HUDEP-2 (cell line): ENCODE measurements at regions not wholly inside any gene's neighbourhood (a gene's known extent, or its start where the extent isn't known, plus 50 kb on each side); places are given as distances from the start of the nearest gene placed in this dataset.

Experiments used
- DNase-seq, 76 experiments: peaks; one replicate each; lab custom pipeline; 2025; ENCODE audit not compliant: unreplicated experiment in 76 of 76; lab: John Stamatoyannopoulos, UW

- DNase-seq = no peak
These were observed 439.3 kb downstream of the USP25 start for GRCh38 chr21:16169102-16169511.

- DNase-seq = no peak
These were observed 440.0 kb downstream of the USP25 start for GRCh38 chr21:16169779-16170178.

DNA sequence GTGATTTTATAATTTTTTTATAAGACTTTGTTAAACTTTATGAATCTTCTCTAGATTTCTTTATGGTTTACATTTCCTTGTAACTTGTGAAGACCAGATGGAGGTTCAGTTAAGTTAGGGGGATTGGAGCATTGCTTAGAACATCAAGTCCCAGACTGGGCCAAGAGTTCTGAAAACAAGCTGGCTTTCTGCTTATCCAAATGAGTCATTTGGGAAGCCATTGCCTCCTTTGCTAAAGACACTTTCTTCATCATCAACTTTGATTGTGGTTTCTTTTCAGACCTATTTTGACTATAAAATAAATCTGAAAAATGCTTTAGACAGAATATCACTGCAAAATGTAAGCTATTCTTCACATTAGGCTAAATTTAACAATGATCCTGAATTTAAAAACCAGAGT is 446.8 kb downstream of the USP25 start:
- DNase-seq = no peak

- no peak for DNase-seq
These were observed 447.8 kb downstream of the USP25 start for GRCh38 chr21:16177532-16177931.

GRCh38 chr21:16179773-16180172 is 450.0 kb downstream of the USP25 start:
- DNase-seq = no peak

DNA sequence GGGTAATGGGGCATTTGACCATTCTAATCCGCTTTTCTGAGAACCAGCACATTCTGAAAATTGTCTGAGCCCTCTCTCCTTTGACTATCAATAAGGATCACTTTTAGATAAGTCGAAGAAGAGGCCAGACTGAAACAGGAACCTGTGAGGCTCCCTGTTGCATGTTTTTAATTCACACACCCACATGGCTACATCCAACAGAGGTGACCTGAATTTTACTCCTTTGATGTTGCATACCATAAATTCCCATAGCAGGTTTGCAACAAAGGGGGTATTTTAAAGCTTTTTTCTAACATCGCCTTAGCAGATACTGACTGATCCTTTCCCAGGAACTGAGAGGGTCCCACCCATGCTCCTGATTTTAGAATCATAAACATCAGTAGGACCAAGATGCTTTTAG is 450.8 kb downstream of the USP25 start:
- no peak for DNase-seq

DNA sequence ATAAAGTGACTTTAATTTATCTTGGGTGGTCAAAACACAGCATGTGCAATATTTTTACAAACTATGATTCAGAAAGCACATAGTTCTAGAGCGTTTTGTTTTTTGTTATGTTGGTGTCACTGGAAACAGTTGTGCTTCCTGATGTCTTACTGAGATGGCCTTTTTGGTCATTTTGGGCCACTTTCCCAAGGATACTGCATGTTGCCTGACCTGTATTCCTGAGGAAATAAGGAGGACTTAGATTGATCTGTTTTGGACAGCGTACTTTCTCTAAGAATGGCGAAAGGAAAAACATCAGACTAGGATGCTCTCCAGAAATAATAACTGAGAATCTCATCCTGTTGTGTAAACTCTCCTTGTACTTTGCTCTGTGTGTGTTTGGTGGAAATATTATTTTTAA is 451.2 kb downstream of the USP25 start:
- no peak for DNase-seq

DNA sequence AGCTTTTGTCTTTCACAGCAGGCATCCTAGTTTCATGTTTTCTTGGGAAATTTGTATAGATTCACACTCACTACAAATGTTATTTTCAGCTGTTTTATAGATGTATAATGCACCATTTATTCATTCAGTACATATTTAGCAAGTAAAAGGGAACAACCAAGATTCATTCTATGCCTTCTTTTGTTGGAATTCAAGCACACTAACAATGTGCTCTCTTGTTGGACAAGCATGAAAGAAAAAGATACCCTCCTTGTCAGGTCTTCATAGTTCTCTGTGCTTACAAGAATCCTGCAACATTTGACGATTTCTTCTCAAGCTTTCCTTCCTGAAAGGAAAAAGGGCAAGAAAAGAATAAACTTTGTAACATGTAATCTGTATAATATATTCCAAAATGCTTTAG is 456.0 kb downstream of the USP25 start:
- no peak for DNase-seq

GRCh38 chr21:16186742-16187141 is 457.0 kb downstream of the USP25 start:
- peak in 32 of 76 experiments; percentile 10 to 67 (median 37) for DNase-seq

GRCh38 chr21:16187603-16188301 is 458.0 kb downstream of the USP25 start:
- DNase-seq = no peak

DNA sequence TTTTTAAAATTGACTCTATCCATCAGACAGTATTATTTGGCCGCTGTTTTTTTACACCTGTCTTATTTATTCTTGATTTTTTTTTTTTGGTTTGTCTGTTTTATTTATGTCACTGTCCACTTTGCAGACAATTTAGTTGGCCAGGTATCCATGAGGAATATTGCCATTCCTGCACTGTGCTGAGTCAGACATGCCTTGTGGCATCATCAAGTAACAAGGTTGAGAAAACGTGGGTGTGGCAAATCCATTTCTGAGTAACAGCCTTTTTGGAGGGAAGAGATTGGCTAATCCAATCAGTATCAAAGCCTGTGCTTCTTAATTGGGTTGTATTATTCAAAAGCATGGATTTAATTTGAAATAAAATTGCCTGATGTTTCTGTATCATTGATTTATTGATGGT is 463.1 kb downstream of the USP25 start:
- peak in 1 of 76 experiments; percentile 9 for DNase-seq

GRCh38 chr21:16193496-16194094 is 463.8 kb downstream of the USP25 start:
- DNase-seq = no peak

DNA sequence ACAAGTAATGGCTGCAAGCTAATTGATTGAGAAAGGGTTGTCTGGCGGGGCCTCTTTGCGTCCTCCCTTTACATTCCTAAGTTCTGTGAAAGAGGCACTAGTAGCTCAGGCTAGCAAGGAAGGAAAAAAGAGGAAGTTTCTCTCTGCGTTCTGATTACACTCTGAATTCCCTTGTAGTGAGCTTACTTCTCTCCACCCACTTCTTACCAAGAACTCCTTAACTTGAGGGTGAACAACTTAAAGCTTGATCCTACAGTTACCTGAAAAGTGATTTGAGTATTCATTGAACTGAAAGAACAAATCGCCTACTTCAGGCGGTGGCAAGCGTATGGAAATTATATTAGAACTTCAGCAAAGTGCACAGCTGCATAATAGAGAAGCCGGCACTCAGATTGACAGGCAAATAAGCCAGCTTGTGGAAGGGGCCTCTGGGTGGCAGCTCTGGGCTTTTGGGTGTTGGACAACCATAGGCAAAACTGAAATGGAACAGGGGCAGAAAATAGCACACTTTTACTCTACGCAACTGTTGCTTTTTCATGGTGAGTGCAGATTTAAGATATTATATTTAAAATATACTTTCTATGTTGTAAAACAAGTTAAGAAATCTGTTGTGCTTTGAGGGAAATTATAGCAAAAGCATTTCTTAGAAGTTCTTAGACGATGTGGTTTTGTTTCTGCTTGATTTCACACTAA is 464.5 kb downstream of the USP25 start:
- DNase-seq = peak in 74 of 76 experiments; percentile 16 to 89 (median 70)

DNA sequence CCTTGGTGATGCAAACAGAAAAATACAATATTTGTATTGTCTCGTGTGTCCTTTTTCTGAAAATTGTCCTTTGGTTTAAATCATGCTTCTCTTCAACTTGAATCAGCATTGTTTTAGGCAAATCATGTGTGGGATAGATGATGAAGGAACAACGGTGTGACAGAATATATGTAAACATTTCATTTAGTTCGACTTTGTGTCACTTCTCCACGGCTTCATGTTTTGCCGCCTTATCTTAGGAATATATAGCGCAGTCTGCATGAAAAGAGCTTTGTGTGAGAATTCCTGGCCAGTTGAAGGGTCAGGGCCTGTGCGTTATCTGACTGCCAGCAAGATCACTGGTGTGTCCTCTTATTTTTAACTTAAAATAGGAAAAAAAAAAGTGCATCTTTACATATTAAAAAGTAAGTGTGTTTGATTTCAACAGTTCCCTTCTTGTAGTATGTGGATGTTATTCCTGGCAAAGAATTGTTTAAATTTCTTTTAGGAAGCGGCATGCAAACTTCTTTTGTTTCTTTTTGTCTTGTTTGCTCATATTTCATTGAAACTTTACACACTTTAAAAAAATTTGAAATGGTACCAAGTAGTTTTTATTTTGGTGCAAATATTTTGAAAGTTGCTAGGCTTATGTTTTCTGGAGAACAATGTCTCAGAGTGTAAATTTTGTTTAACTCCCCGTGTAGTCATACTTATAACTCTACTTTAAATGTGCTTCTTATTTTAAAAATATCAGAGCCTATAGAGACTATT is 465.2 kb downstream of the USP25 start:
- DNase-seq = peak in 68 of 76 experiments; percentile 6 to 83 (median 46)

DNA sequence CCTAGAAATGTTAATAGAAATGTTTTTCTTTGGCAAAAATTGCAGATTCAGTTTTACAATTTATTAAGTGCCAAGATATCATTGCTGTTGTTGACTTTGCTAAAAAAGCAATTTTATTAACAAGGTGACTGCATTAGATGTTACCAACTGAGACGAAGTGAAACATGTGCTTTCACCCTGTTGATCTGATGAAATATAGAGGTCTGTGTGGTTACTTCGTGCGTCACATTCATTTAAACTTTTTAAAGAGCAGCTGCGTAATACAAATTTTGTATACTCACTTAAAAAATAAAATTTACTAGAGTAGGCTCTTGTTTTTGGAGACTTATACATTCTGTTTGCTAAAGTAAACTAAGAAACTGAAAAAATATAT is 465.7 kb downstream of the USP25 start:
- peak in 31 of 76 experiments; percentile 28 to 75 (median 49) for DNase-seq

DNA sequence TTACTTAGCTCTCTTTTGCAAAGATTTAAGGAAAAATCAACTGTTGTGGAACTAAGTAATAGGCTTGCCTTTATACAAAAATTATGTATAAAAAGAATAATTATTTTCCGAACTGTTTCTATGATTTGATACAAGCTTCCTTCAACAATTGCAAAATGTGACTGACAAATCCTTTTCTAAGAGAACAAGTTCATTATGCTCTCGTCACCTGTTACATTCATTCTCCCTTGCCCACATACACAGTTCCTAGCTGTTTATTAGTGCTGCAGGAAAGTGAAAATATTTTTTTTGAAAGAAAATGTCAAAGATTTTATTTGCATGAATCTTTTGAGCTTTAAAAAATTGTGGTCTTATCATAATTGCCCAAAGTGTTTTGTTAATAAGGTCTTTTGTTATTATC is 466.2 kb downstream of the USP25 start:
- DNase-seq = peak in 11 of 76 experiments; percentile 10 to 55 (median 24)

DNA sequence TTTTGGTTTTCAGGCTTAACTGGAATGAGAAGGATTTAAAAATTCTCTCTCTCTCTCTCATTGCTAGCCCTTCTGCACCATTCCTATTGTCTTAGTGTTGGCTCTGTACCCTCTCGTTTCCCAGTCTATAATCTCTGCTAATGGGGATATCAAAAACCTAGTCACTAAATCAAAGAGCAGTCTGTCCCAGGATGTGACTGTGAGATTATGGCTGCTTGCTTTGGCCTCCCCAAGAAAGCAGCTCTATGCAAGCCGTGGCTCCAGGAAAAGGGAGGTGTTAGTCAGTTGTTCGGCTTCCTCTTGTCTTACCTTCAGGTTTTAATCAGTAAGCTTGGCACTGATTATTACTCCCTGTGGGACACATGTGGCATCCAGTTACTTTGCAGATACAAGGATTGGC is 468.8 kb downstream of the USP25 start:
- DNase-seq = no peak

- DNase-seq = no peak
These were observed 469.8 kb downstream of the USP25 start for GRCh38 chr21:16199539-16199938.

DNA sequence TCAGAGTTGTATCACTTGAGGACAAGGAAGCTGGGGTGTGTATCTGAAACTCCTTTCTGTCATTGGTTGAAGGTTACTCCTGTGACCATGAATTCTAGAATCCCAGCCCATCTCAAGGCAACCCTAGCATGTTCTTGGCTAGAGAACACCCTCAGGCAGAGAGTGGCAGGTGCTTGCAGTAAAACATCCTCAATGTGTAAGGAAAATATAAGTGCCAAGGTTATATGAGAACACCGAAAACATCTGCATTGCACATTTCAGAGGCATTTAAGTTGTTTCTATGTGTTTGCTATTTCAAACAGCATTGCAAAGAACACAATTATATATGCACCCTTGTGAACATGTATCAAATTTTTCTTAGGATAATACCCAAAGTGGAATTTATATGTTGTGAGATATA is 471.9 kb downstream of the USP25 start:
- DNase-seq = no peak

DNA sequence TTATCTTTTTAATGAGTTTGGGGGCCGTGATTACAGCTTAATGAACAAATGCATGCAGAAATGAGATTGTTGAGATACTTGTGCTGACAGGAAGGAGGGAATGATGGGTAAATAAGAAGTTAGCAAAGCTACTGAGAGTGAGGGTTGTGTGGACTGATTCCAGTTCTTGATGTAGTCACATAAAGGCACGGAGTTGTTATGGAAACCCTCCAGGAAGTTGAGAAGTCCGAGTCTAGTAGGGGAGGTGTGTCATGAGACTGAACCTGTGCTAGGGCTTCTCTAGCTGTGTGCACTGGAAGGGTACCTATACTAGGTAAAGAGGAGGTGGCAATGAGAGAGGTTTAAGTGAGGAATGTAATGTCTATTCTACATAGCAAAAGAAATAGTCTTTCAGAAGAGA is 475.7 kb downstream of the USP25 start:
- no peak for DNase-seq
